ENCODE measurements at regions not wholly inside any gene's neighbourhood (a gene's known extent, or its start where the extent isn't known, plus 50 kb on each side); places are given as distances from the start of the nearest gene placed in this dataset.

GRCh38 chr1:229999004-229999670 is 67.9 kb upstream of the GALNT2 start:
- Histone ChIP-seq H3K36me3 (ENCODE audit: control insufficient read depth, insufficient read depth, low read length) (no peaks in the 10 kb centered on the region), H3K27me3 (ENCODE audit: control insufficient read depth, insufficient read depth, low read length) (no peaks in the 10 kb centered on the region), H3K9ac (ENCODE audit: low read length) (no peak overlapping the region), H3K27ac (ENCODE audit: low read depth, low read length) (peak overlapping the region; percentile 73), H3K4me3 (ENCODE audit: low read length) (no peak overlapping the region), H3K4me1 (ENCODE audit: control insufficient read depth, insufficient read depth, low read length) (peaks cover 6% of the 10 kb centered on the region)

GRCh38 chr1:230000493-230001184 is 66.4 kb upstream of the GALNT2 start:
- no peak overlapping the region for H3K9ac ChIP-seq (ENCODE audit: low read length)
- H3K36me3 ChIP-seq (ENCODE audit: control insufficient read depth, insufficient read depth, low read length) = no peaks in the 10 kb centered on the region
- H3K27ac ChIP-seq (ENCODE audit: low read depth, low read length) = no peak overlapping the region
- no peak overlapping the region for H3K4me3 ChIP-seq (ENCODE audit: low read length)
- peaks cover 6% of the 10 kb centered on the region for H3K4me1 ChIP-seq (ENCODE audit: control insufficient read depth, insufficient read depth, low read length)
- no peaks in the 10 kb centered on the region for H3K27me3 ChIP-seq (ENCODE audit: control insufficient read depth, insufficient read depth, low read length)

GRCh38 chr1:230002164-230002803 is 64.8 kb upstream of the GALNT2 start:
- H3K4me1 ChIP-seq (ENCODE audit: control insufficient read depth, insufficient read depth, low read length) = peaks cover 6% of the 10 kb centered on the region
- no peak overlapping the region for H3K4me3 ChIP-seq (ENCODE audit: low read length)
- H3K9ac ChIP-seq (ENCODE audit: low read length) = no peak overlapping the region
- no peak overlapping the region for H3K27ac ChIP-seq (ENCODE audit: low read depth, low read length)
- H3K27me3 ChIP-seq (ENCODE audit: control insufficient read depth, insufficient read depth, low read length) = no peaks in the 10 kb centered on the region
- no peaks in the 10 kb centered on the region for H3K36me3 ChIP-seq (ENCODE audit: control insufficient read depth, insufficient read depth, low read length)

- no peak overlapping the region for H3K27ac ChIP-seq (ENCODE audit: low read depth, low read length)
- no peak overlapping the region for H3K9ac ChIP-seq (ENCODE audit: low read length)
- peaks cover 6% of the 10 kb centered on the region for H3K4me1 ChIP-seq (ENCODE audit: control insufficient read depth, insufficient read depth, low read length)
- no peak overlapping the region for H3K4me3 ChIP-seq (ENCODE audit: low read length)
- H3K27me3 ChIP-seq (ENCODE audit: control insufficient read depth, insufficient read depth, low read length) = no peaks in the 10 kb centered on the region
- no peaks in the 10 kb centered on the region for H3K36me3 ChIP-seq (ENCODE audit: control insufficient read depth, insufficient read depth, low read length)
Observed at GRCh38 chr1:230003409-230003808, 63.6 kb upstream of the GALNT2 start.

GRCh38 chr1:230005040-230005439 is 62.0 kb upstream of the GALNT2 start:
- H3K27ac ChIP-seq (ENCODE audit: low read depth, low read length) = no peak overlapping the region
- no peaks in the 10 kb centered on the region for H3K27me3 ChIP-seq (ENCODE audit: control insufficient read depth, insufficient read depth, low read length)
- H3K36me3 ChIP-seq (ENCODE audit: control insufficient read depth, insufficient read depth, low read length) = no peaks in the 10 kb centered on the region
- peaks cover 3% of the 10 kb centered on the region for H3K4me1 ChIP-seq (ENCODE audit: control insufficient read depth, insufficient read depth, low read length)
- H3K4me3 ChIP-seq (ENCODE audit: low read length) = no peak overlapping the region
- H3K9ac ChIP-seq (ENCODE audit: low read length) = no peak overlapping the region

GRCh38 chr1:230008721-230009120 is 58.3 kb upstream of the GALNT2 start:
- Histone ChIP-seq H3K27me3 (ENCODE audit: control insufficient read depth, insufficient read depth, low read length) (no peaks in the 10 kb centered on the region), H3K9ac (ENCODE audit: low read length) (no peak overlapping the region), H3K4me3 (ENCODE audit: low read length) (no peak overlapping the region), H3K36me3 (ENCODE audit: control insufficient read depth, insufficient read depth, low read length) (no peaks in the 10 kb centered on the region), H3K4me1 (ENCODE audit: control insufficient read depth, insufficient read depth, low read length) (no peaks in the 10 kb centered on the region), H3K27ac (ENCODE audit: low read depth, low read length) (no peak overlapping the region)

GRCh38 chr1:230009611-230010313 is 57.3 kb upstream of the GALNT2 start:
- Histone ChIP-seq H3K4me1 (ENCODE audit: control insufficient read depth, insufficient read depth, low read length) (no peaks in the 10 kb centered on the region), H3K9ac (ENCODE audit: low read length) (no peak overlapping the region), H3K36me3 (ENCODE audit: control insufficient read depth, insufficient read depth, low read length) (no peaks in the 10 kb centered on the region), H3K27me3 (ENCODE audit: control insufficient read depth, insufficient read depth, low read length) (no peaks in the 10 kb centered on the region), H3K4me3 (ENCODE audit: low read length) (no peak overlapping the region), H3K27ac (ENCODE audit: low read depth, low read length) (no peak overlapping the region)

- Histone ChIP-seq H3K4me3 (ENCODE audit: low read length) (no peak overlapping the region), H3K4me1 (ENCODE audit: control insufficient read depth, insufficient read depth, low read length) (no peaks in the 10 kb centered on the region), H3K27ac (ENCODE audit: low read depth, low read length) (no peak overlapping the region), H3K9ac (ENCODE audit: low read length) (no peak overlapping the region), H3K36me3 (ENCODE audit: control insufficient read depth, insufficient read depth, low read length) (no peaks in the 10 kb centered on the region), H3K27me3 (ENCODE audit: control insufficient read depth, insufficient read depth, low read length) (no peaks in the 10 kb centered on the region)
Observed at GRCh38 chr1:230010603-230011332, 56.3 kb upstream of the GALNT2 start.

GRCh38 chr1:230011333-230012092 is 55.5 kb upstream of the GALNT2 start:
- Histone ChIP-seq H3K9ac (ENCODE audit: low read length) (no peak overlapping the region), H3K27ac (ENCODE audit: low read depth, low read length) (no peak overlapping the region), H3K36me3 (ENCODE audit: control insufficient read depth, insufficient read depth, low read length) (no peaks in the 10 kb centered on the region), H3K4me3 (ENCODE audit: low read length) (no peak overlapping the region), H3K27me3 (ENCODE audit: control insufficient read depth, insufficient read depth, low read length) (no peaks in the 10 kb centered on the region), H3K4me1 (ENCODE audit: control insufficient read depth, insufficient read depth, low read length) (no peaks in the 10 kb centered on the region)

GRCh38 chr1:230012093-230012393 is 55.0 kb upstream of the GALNT2 start:
- H3K4me1 ChIP-seq (ENCODE audit: control insufficient read depth, insufficient read depth, low read length) = no peaks in the 10 kb centered on the region

GRCh38 chr1:230012741-230013140 is 54.3 kb upstream of the GALNT2 start:
- Histone ChIP-seq H3K4me1 (ENCODE audit: control insufficient read depth, insufficient read depth, low read length) (no peaks in the 10 kb centered on the region), H3K4me3 (ENCODE audit: low read length) (no peak overlapping the region), H3K27me3 (ENCODE audit: control insufficient read depth, insufficient read depth, low read length) (no peaks in the 10 kb centered on the region), H3K27ac (ENCODE audit: low read depth, low read length) (no peak overlapping the region), H3K9ac (ENCODE audit: low read length) (no peak overlapping the region), H3K36me3 (ENCODE audit: control insufficient read depth, insufficient read depth, low read length) (no peaks in the 10 kb centered on the region)

More at GRCh38 chr1:230012093-230012393, 55.0 kb upstream of the GALNT2 start:
- Histone ChIP-seq H3K27me3 (ENCODE audit: control insufficient read depth, insufficient read depth, low read length) (no peaks in the 10 kb centered on the region), H3K36me3 (ENCODE audit: control insufficient read depth, insufficient read depth, low read length) (no peaks in the 10 kb centered on the region), H3K9ac (ENCODE audit: low read length) (no peak overlapping the region), H3K27ac (ENCODE audit: low read depth, low read length) (no peak overlapping the region), H3K4me3 (ENCODE audit: low read length) (no peak overlapping the region)
